HEK293T (cell line): ENCODE measurements at regions not wholly inside any gene's neighbourhood (a gene's known extent, or its start where the extent isn't known, plus 50 kb on each side); places are given as distances from the start of the nearest gene placed in this dataset.

ENCODE experiments used
- CTCF ChIA-PET: fragments of 350-600 bp; formaldehyde crosslinking; extraction: SDS; loops from one replicate; lab custom pipeline; 2021; ENCODE audit warnings: antibody characterized with exemption, inconsistent platforms; lab: Yijun Ruan, JAX
- POLR2A ChIA-PET: fragments of 350-600 bp; formaldehyde crosslinking; extraction: SDS; loops from one replicate; lab custom pipeline; 2020; ENCODE audit warnings: antibody characterized with exemption, inconsistent platforms; lab: Yijun Ruan, JAX
- DNase-seq: peaks from one replicate; pipeline ENCODE4 v3.0.0; 2012; ENCODE audit warnings: mixed read lengths; ENCODE audit errors: extremely low spot score
- ARNT ChIP-seq: fragments of 450-650 bp; IDR thresholded peaks from 2 replicates; pipeline ENCODE4 v1.6.1; 2017; ENCODE audit warnings: mild to moderate bottlenecking
- BHLHE40 ChIP-seq: fragments of 450-650 bp; IDR thresholded peaks from 2 replicates; pipeline ENCODE4 v1.6.1; 2016; ENCODE audit warnings: mild to moderate bottlenecking, moderate library complexity, borderline replicate concordance
- CTBP1 ChIP-seq: fragments of 450-650 bp; IDR thresholded peaks from 2 replicates; pipeline ENCODE4 v1.6.1; 2016; ENCODE audit warnings: borderline replicate concordance
- ELF4 ChIP-seq: fragments of 450-650 bp; IDR thresholded peaks from 2 replicates; pipeline ENCODE4 v1.6.1; 2017; ENCODE audit warnings: antibody characterized with exemption
- FOXA1 ChIP-seq: fragments of 450-650 bp; IDR thresholded peaks from 2 replicates; pipeline ENCODE4 v1.6.1; 2016; ENCODE audit warnings: mild to moderate bottlenecking
- FOXK2 ChIP-seq: fragments of 450-650 bp; IDR thresholded peaks from 2 replicates; pipeline ENCODE4 v1.6.1; 2016; ENCODE audit warnings: mild to moderate bottlenecking
- FOXM1 ChIP-seq: fragments of 450-650 bp; IDR thresholded peaks from 2 replicates; pipeline ENCODE4 v1.6.1; 2017; ENCODE audit warnings: mild to moderate bottlenecking, borderline replicate concordance
- HDGF ChIP-seq: fragments of 450-650 bp; IDR thresholded peaks from 2 replicates; pipeline ENCODE4 v1.6.1; 2017; ENCODE audit warnings: antibody characterized with exemption, borderline replicate concordance
- L3MBTL2 ChIP-seq: fragments of 450-650 bp; conservative IDR thresholded peaks from 2 replicates; pipeline ENCODE4 v1.6.1; 2016; ENCODE audit warnings: mild to moderate bottlenecking
- LEF1 ChIP-seq: fragments of 450-650 bp; IDR thresholded peaks from 2 replicates; pipeline ENCODE4 v1.6.1; 2017; ENCODE audit warnings: mild to moderate bottlenecking, borderline replicate concordance
- NFRKB ChIP-seq: fragments of 450-650 bp; IDR thresholded peaks from 2 replicates; pipeline ENCODE4 v1.6.1; 2016; ENCODE audit warnings: mild to moderate bottlenecking, moderate library complexity
- PKNOX1 ChIP-seq: fragments of 450-650 bp; IDR thresholded peaks from 2 replicates; pipeline ENCODE4 v1.6.1; 2016
- SP1 ChIP-seq: fragments of 450-650 bp; IDR thresholded peaks from 2 replicates; pipeline ENCODE4 v1.6.1; 2017
- SUZ12 ChIP-seq: fragments of 450-650 bp; IDR thresholded peaks from 2 replicates; pipeline ENCODE4 v1.6.1; 2016; ENCODE audit warnings: mild to moderate bottlenecking
- TARDBP ChIP-seq: fragments of 450-650 bp; IDR thresholded peaks from 2 replicates; pipeline ENCODE4 v1.6.1; 2016
- ZNF384 ChIP-seq: fragments of 450-650 bp; IDR thresholded peaks from 2 replicates; pipeline ENCODE4 v1.6.1; 2016

- no peak for DNase-seq
- ChIA-PET POLR2A (no interaction called here), CTCF (no interaction called here)
- no peak for TF ChIP-seq NFRKB
- TF ChIP-seq FOXK2, result no peak
- TF ChIP-seq SUZ12, result no peak
- no peak for TF ChIP-seq FOXM1
- TF ChIP-seq ZNF384, result no peak
- TF ChIP-seq ELF4, result no peak
- no peak for TF ChIP-seq FOXA1
- no peak for TF ChIP-seq ARNT
- no peak for TF ChIP-seq HDGF
- TF ChIP-seq BHLHE40, result no peak
- TF ChIP-seq CTBP1, result no peak
- no peak for TF ChIP-seq LEF1
- no peak for TF ChIP-seq TARDBP
- no peak for TF ChIP-seq L3MBTL2
- no peak for TF ChIP-seq SP1
- no peak for TF ChIP-seq PKNOX1
Observed at GRCh38 chr13:84487752-84488151, 605.5 kb upstream of the SLITRK1 start.

GRCh38 chr13:84481958-84482357 is 599.7 kb upstream of the SLITRK1 start:
- DNase-seq, result no peak
- ChIA-PET CTCF (no interaction called here), POLR2A (no interaction called here)
- TF ChIP-seq ARNT, result no peak
- no peak for TF ChIP-seq PKNOX1

- CTCF ChIA-PET, result no interaction called here
- no peak for TF ChIP-seq FOXA1
- no peak for TF ChIP-seq NFRKB
- no peak for TF ChIP-seq BHLHE40
- TF ChIP-seq LEF1, result no peak
- POLR2A ChIA-PET, result no interaction called here
- DNase-seq, result no peak
Observed at GRCh38 chr13:84479656-84480055, 597.4 kb upstream of the SLITRK1 start.

GRCh38 chr13:84470528-84470927 is 588.3 kb upstream of the SLITRK1 start:
- CTCF ChIA-PET, result no interaction called here
- POLR2A ChIA-PET, result no interaction called here
- TF ChIP-seq TARDBP, result 0 out of 2 replicates have a peak, but pooled peaks have one; percentile 23
- no peak for TF ChIP-seq FOXK2
- DNase-seq, result no peak

GRCh38 chr13:84466461-84466860 is 584.2 kb upstream of the SLITRK1 start:
- TF ChIP-seq FOXK2, result no peak
- ChIA-PET CTCF (no interaction called here), POLR2A (no interaction called here)
- no peak for DNase-seq

GRCh38 chr13:84460989-84461388 is 578.7 kb upstream of the SLITRK1 start:
- ChIA-PET CTCF (no interaction called here), POLR2A (no interaction called here)
- DNase-seq, result no peak
- TF ChIP-seq L3MBTL2, result no peak
- no peak for TF ChIP-seq PKNOX1
- no peak for TF ChIP-seq ZNF384
- TF ChIP-seq LEF1, result no peak
- no peak for TF ChIP-seq SUZ12
- no peak for TF ChIP-seq FOXA1
- TF ChIP-seq BHLHE40, result no peak
- TF ChIP-seq FOXM1, result no peak
- no peak for TF ChIP-seq TARDBP
- TF ChIP-seq CTBP1, result no peak
- TF ChIP-seq ELF4, result no peak
- TF ChIP-seq ARNT, result no peak
- TF ChIP-seq HDGF, result no peak
- TF ChIP-seq NFRKB, result no peak
- TF ChIP-seq FOXK2, result no peak

GRCh38 chr13:84455143-84455905 is 573.0 kb upstream of the SLITRK1 start:
- TF ChIP-seq SP1, result no peak
- no peak for TF ChIP-seq CTBP1
- TF ChIP-seq NFRKB, result no peak
- no peak for TF ChIP-seq HDGF
- TF ChIP-seq ELF4, result no peak
- TF ChIP-seq L3MBTL2, result no peak
- ChIA-PET CTCF (no interaction called here), POLR2A (no interaction called here)
- DNase-seq, result no peak

- TF ChIP-seq CTBP1, result no peak
- POLR2A ChIA-PET, result no interaction called here
- DNase-seq, result no peak
- CTCF ChIA-PET, result no interaction called here
Observed at GRCh38 chr13:84447640-84447978, 565.3 kb upstream of the SLITRK1 start.
